ENCODE measurements at regions not wholly inside any gene's neighbourhood (a gene's known extent, or its start where the extent isn't known, plus 50 kb on each side); places are given as distances from the start of the nearest gene placed in this dataset.

GRCh38 chr11:42544726-42545125, 767.1 kb upstream of the API5 start:
- H3K27ac ChIP-seq (ENCODE audit: low read length): no peak overlapping the region
- no peaks in the 10 kb centered on the region for H3K4me1 ChIP-seq (ENCODE audit: low read length)
- TF ChIP-seq CTCF (IDR thresholded peaks at IDR 0.05; ENCODE audit: low read length) (no peak), EZH2 (optimal IDR thresholded peaks at IDR 0.05; ENCODE audit: low read depth, low read length) (no peak), EZH2phosphoT487 (IDR thresholded peaks at IDR 0.05; ENCODE audit: low read length) (no peak)
- no peaks in the 10 kb centered on the region for H3K27me3 ChIP-seq (replicated peaks; ENCODE audit: insufficient read depth, low read length)
- no peak overlapping the region for H3K4me3 ChIP-seq (ENCODE audit: low read length)
- no peaks in the 10 kb centered on the region for H3K9me2 ChIP-seq (replicated peaks; ENCODE audit: insufficient read depth, low read length)
- no peaks in the 10 kb centered on the region for H3K36me3 ChIP-seq (replicated peaks; ENCODE audit: insufficient read depth, low read length)
- H3K4me2 ChIP-seq (ENCODE audit: low read depth, low read length): no peak overlapping the region
- no peaks in the 10 kb centered on the region for H3K79me2 ChIP-seq (ENCODE audit: low read length)
- no peaks in the 10 kb centered on the region for H3F3A ChIP-seq (ENCODE audit: insufficient read depth, low read length)
- no peaks in the 10 kb centered on the region for H3K9me3 ChIP-seq (replicated peaks; ENCODE audit: insufficient read depth, low read length)
- H2AFZ ChIP-seq (ENCODE audit: low read length): no peak overlapping the region
- DNase-seq: no peak
- H3K9ac ChIP-seq (ENCODE audit: low read length): no peak overlapping the region
- H4K20me1 ChIP-seq (ENCODE audit: insufficient read depth, low read length): no peaks in the 10 kb centered on the region

GRCh38 chr11:42545954-42546353, 765.8 kb upstream of the API5 start:
- H3K9ac ChIP-seq (ENCODE audit: low read length): no peak overlapping the region
- no peaks in the 10 kb centered on the region for H4K20me1 ChIP-seq (ENCODE audit: insufficient read depth, low read length)
- no peaks in the 10 kb centered on the region for H3F3A ChIP-seq (ENCODE audit: insufficient read depth, low read length)
- H3K4me3 ChIP-seq (ENCODE audit: low read length): no peak overlapping the region
- H3K4me1 ChIP-seq (ENCODE audit: low read length): no peaks in the 10 kb centered on the region
- H3K9me3 ChIP-seq (replicated peaks; ENCODE audit: insufficient read depth, low read length): no peaks in the 10 kb centered on the region
- no peak overlapping the region for H3K4me2 ChIP-seq (ENCODE audit: low read depth, low read length)
- no peak overlapping the region for H2AFZ ChIP-seq (ENCODE audit: low read length)
- no peaks in the 10 kb centered on the region for H3K36me3 ChIP-seq (replicated peaks; ENCODE audit: insufficient read depth, low read length)
- TF ChIP-seq EZH2phosphoT487 (IDR thresholded peaks at IDR 0.05; ENCODE audit: low read length) (no peak), CTCF (IDR thresholded peaks at IDR 0.05; ENCODE audit: low read length) (no peak), EZH2 (optimal IDR thresholded peaks at IDR 0.05; ENCODE audit: low read depth, low read length) (no peak)
- no peaks in the 10 kb centered on the region for H3K79me2 ChIP-seq (ENCODE audit: low read length)
- no peak for DNase-seq
- H3K27ac ChIP-seq (ENCODE audit: low read length): no peak overlapping the region
- no peaks in the 10 kb centered on the region for H3K27me3 ChIP-seq (replicated peaks; ENCODE audit: insufficient read depth, low read length)
- H3K9me2 ChIP-seq (replicated peaks; ENCODE audit: insufficient read depth, low read length): no peaks in the 10 kb centered on the region

GRCh38 chr11:42552786-42553185, 759.0 kb upstream of the API5 start:
- H3K27ac ChIP-seq (ENCODE audit: low read length): no peak overlapping the region
- TF ChIP-seq CTCF (IDR thresholded peaks at IDR 0.05; ENCODE audit: low read length): no peak
- no peak for TF ChIP-seq EZH2phosphoT487 (IDR thresholded peaks at IDR 0.05; ENCODE audit: low read length)
- no peak for TF ChIP-seq EZH2 (optimal IDR thresholded peaks at IDR 0.05; ENCODE audit: low read depth, low read length)
- H3F3A ChIP-seq (ENCODE audit: insufficient read depth, low read length): no peaks in the 10 kb centered on the region
- no peak overlapping the region for H3K4me2 ChIP-seq (ENCODE audit: low read depth, low read length)
- no peaks in the 10 kb centered on the region for H3K27me3 ChIP-seq (replicated peaks; ENCODE audit: insufficient read depth, low read length)
- H4K20me1 ChIP-seq (ENCODE audit: insufficient read depth, low read length): no peaks in the 10 kb centered on the region
- no peaks in the 10 kb centered on the region for H3K9me3 ChIP-seq (replicated peaks; ENCODE audit: insufficient read depth, low read length)
- H3K9me2 ChIP-seq (replicated peaks; ENCODE audit: insufficient read depth, low read length): no peaks in the 10 kb centered on the region
- H3K9ac ChIP-seq (ENCODE audit: low read length): no peak overlapping the region
- no peak for DNase-seq
- H3K4me1 ChIP-seq (ENCODE audit: low read length): no peaks in the 10 kb centered on the region
- H3K36me3 ChIP-seq (replicated peaks; ENCODE audit: insufficient read depth, low read length): no peaks in the 10 kb centered on the region
- no peaks in the 10 kb centered on the region for H3K79me2 ChIP-seq (ENCODE audit: low read length)
- H2AFZ ChIP-seq (ENCODE audit: low read length): no peak overlapping the region
- H3K4me3 ChIP-seq (ENCODE audit: low read length): no peak overlapping the region

All from MM.1S (cell line).